ENCODE measurements at regions not wholly inside any gene's neighbourhood (a gene's known extent, or its start where the extent isn't known, plus 50 kb on each side); places are given as distances from the start of the nearest gene placed in this dataset.

DNA sequence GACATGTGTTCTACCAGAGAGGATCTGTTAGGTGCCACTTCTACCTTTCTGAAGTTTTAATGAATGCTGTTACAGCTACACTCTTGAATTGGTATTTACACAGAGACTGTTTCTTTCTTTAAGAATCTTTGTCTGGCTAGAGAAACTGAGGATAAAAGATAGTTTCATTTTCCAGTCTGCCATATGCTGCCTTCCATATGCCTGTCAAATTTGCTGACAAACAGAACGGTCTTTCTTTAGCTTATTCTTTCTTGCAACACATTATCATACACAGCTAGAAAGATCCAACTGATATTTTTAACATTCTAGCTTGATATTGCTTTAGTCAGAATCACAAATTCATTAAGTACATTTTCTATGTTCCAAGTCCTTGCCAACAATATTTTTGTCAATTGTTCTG lies 409.8 kb upstream of the CELF4 start:
- H3K4me3 Mint-ChIP-seq: no peak overlapping the region
- no peak overlapping the region for H3K27ac Mint-ChIP-seq
- H3K4me1 Mint-ChIP-seq: no peaks in the 10 kb centered on the region
- peaks cover 7 to 10% of the 10 kb centered on the region in 2 donors for H3K9me3 Mint-ChIP-seq
- ATAC-seq (replicated peaks) (no peak), DNase-seq (no peak)
- H3K27me3 Mint-ChIP-seq: no peaks in the 10 kb centered on the region
- H3K36me3 Mint-ChIP-seq: no peaks in the 10 kb centered on the region

- DNase-seq: no peak
- H3K27ac Mint-ChIP-seq: no peak overlapping the region
- peaks cover 0 to 5% of the 10 kb centered on the region in 2 donors for H3K9me3 Mint-ChIP-seq
- no peaks in the 10 kb centered on the region for H3K27me3 Mint-ChIP-seq
- no peaks in the 10 kb centered on the region for H3K4me1 Mint-ChIP-seq
- no peak for ATAC-seq (replicated peaks)
- H3K4me3 Mint-ChIP-seq: no peak overlapping the region
- H3K36me3 Mint-ChIP-seq: no peaks in the 10 kb centered on the region
These were observed 401.7 kb upstream of the CELF4 start for GRCh38 chr18:37967261-37967660.

DNA sequence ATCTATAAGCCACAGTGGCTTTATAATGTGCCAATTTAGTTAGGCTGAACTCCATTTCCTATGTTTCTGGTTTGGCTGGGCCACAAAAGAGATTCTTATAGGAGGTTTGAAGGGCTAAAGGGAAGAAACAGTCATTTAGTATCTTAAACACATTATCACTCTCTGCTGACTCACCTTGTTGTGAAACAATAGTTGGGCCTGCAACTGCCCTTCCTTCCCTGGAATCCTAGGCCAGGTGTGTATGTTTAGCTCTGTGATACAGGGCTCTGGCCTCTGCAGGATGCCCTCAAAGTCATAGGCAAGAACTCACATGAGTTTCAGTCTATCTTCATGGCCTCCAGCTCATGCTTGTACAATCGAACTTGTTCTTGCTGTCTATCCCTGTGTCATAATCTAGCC lies 400.0 kb upstream of the CELF4 start:
- ATAC-seq (replicated peaks) (no peak), DNase-seq (no peak)
- H3K4me1 Mint-ChIP-seq: no peaks in the 10 kb centered on the region
- no peaks in the 10 kb centered on the region for H3K27me3 Mint-ChIP-seq
- no peak overlapping the region for H3K4me3 Mint-ChIP-seq
- no peak overlapping the region for H3K27ac Mint-ChIP-seq
- peaks cover 0 to under 1% of the 10 kb centered on the region in 2 donors for H3K36me3 Mint-ChIP-seq
- H3K9me3 Mint-ChIP-seq: peaks cover 6 to 9% of the 10 kb centered on the region in 2 donors

DNA sequence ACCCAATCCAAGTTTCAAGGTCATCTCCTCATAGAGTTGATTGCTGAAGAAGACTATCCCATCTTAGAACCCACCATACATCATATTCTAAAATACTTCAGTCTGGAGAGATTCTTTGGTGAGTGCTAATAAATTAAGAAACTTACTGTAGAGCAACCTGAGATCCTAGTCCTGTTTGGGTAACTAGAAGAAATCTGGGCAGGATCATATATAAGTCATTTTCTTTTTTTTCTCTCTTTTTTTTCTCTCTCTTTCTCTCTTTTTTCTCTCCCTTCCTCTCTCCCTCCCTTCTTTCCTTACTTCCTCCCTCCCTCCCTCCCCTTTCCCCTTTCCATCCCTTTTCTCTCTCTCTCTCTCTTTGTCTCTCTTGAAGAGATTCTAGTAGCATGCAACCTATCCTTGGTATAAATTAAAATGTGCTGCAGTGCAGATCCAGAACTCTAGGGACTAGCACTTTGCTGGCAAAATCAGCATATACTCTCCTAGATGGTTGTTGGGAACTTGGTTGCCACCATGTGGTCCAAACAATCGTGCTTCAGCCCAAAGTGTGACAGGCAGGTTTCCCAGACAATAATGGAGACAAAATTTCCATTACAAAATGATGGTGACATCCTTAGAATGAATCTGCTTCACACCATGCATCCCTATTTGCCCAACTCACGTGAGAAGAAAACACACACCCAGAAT lies 399.4 kb upstream of the CELF4 start:
- H3K4me1 Mint-ChIP-seq: no peaks in the 10 kb centered on the region
- H3K36me3 Mint-ChIP-seq: peaks cover 0 to 1% of the 10 kb centered on the region in 2 donors
- H3K4me3 Mint-ChIP-seq: no peak overlapping the region
- no peaks in the 10 kb centered on the region for H3K27me3 Mint-ChIP-seq
- H3K9me3 Mint-ChIP-seq: peaks cover 10 to 11% of the 10 kb centered on the region in 2 donors
- ATAC-seq (replicated peaks) (no peak), DNase-seq (no peak)
- H3K27ac Mint-ChIP-seq: no peak overlapping the region

DNA sequence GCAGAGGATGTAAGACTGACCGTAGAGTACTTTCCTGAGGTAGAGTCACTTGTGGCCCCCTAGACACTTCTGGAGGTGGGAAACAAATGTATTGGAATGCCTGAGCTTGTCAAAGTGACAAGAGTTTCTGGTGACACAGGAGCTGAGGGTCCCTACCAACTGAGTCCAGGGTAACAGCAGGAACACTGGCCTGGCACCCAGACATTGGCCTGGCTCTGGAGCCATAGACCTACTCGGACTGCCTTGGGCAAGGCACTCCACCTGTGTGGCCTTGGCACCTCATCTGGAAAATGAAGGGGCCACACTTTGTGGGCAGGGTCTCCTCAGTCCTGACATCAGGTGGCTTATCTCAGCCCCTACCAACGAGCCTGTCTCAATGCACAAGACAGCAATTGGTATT lies 398.2 kb upstream of the CELF4 start:
- DNase-seq: no peak
- peaks cover 0 to 1% of the 10 kb centered on the region in 2 donors for H3K36me3 Mint-ChIP-seq
- H3K9me3 Mint-ChIP-seq: peaks cover 10 to 11% of the 10 kb centered on the region in 2 donors

DNA sequence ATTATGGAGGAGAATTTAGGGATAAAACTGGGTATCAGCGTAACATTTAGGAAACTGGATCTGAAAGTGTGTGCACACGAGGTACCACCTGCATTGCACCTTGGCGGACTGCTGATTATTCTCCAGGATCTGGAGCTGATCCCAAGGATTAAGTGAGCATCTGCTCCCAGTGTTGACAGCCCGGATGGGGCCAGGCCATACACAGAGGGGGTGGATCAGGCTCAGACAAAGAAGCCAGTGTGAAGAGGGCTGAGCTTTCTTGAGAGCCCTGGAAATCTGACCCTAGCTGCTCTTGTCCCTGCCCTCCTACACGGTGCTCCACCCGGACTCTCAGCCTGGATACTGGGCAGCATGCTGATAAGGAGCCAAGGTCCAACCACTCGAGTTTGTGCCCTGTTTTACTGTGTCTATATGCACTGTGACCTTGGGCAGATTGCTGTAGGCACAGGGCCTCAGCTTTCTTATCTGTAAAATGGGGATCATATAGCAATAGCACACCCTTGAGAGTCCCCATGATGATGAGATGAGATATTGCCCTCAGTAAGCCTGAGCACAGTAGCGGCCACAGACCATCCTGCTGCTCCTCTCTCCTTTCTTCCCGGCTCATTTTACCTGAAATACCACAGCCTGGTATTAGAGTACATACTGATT lies 396.8 kb upstream of the CELF4 start:
- Mint-ChIP-seq H3K4me3 (no peak overlapping the region), H3K4me1 (no peaks in the 10 kb centered on the region), H3K27me3 (no peaks in the 10 kb centered on the region), H3K9me3 (peaks cover 10 to 16% of the 10 kb centered on the region in 2 donors), H3K36me3 (peaks cover 0 to 1% of the 10 kb centered on the region in 2 donors), H3K27ac (no peak overlapping the region)
- ATAC-seq (replicated peaks) (no peak), DNase-seq (no peak)

More for the DNA sequence above, 398.2 kb upstream of the CELF4 start:
- ATAC-seq (replicated peaks): no peak
- Mint-ChIP-seq H3K27ac (no peak overlapping the region), H3K27me3 (no peaks in the 10 kb centered on the region), H3K4me1 (no peaks in the 10 kb centered on the region), H3K4me3 (no peak overlapping the region)

GRCh38 chr18:37958499-37958898 lies 392.9 kb upstream of the CELF4 start:
- ATAC-seq (replicated peaks) (no peak), DNase-seq (no peak)
- Mint-ChIP-seq H3K9me3 (peaks cover 10 to 16% of the 10 kb centered on the region in 2 donors), H3K27ac (no peak overlapping the region), H3K4me1 (no peaks in the 10 kb centered on the region), H3K27me3 (no peaks in the 10 kb centered on the region), H3K36me3 (peaks cover 0 to 1% of the 10 kb centered on the region in 2 donors), H3K4me3 (no peak overlapping the region)

DNA sequence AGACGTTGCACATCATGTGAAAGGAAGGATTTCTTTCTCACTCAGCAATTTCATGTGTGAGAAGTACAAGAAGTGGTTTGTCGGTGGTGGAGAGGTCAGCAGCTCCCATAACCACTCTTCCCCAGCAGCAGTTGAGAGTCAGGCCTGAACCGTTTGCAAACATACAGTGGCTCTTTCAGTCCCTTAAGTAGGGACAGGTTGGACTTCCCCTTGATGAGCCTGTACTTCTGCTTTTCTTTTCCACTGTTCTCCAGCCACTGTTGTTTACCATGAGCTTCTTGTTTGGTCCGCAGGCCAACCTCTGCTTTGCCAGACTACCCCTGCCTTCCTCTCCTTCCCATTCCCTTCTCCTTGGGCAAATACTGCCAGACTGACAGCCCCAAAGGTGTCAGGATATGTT lies 391.3 kb upstream of the CELF4 start:
- peaks cover 0 to 1% of the 10 kb centered on the region in 2 donors for H3K36me3 Mint-ChIP-seq
- peaks cover 9 to 16% of the 10 kb centered on the region in 2 donors for H3K9me3 Mint-ChIP-seq
- H3K27me3 Mint-ChIP-seq: no peaks in the 10 kb centered on the region
- DNase-seq: no peak
- H3K4me1 Mint-ChIP-seq: no peaks in the 10 kb centered on the region
- peak; percentile 76 to 83 for ATAC-seq (replicated peaks)
- no peak overlapping the region for H3K4me3 Mint-ChIP-seq
- H3K27ac Mint-ChIP-seq: no peak overlapping the region

DNA sequence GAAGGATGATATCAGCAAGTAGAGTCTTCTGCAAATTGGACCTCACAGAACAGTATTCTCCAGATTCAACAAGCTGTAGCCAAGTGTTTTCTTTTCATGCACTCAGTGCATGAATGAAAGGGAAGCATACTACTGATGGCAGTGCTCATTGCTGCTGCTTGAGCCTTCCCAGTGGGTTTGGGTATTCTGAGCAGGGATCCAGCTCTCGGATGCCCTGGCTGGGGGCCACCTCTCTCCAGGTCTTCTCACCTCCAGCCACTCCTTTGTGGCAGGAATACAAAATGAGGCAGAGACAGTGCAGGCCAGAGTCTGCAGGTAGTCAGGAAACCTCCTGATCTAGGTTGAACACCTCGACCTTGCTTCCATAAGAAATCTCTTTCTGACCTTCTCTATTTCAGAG lies 390.4 kb upstream of the CELF4 start:
- Mint-ChIP-seq H3K9me3 (peaks cover 9 to 14% of the 10 kb centered on the region in 2 donors), H3K36me3 (peaks cover 0 to 1% of the 10 kb centered on the region in 2 donors), H3K4me3 (no peak overlapping the region), H3K27ac (no peak overlapping the region), H3K27me3 (no peaks in the 10 kb centered on the region), H3K4me1 (no peaks in the 10 kb centered on the region)
- DNase-seq (no peak), ATAC-seq (replicated peaks) (no peak)

DNA sequence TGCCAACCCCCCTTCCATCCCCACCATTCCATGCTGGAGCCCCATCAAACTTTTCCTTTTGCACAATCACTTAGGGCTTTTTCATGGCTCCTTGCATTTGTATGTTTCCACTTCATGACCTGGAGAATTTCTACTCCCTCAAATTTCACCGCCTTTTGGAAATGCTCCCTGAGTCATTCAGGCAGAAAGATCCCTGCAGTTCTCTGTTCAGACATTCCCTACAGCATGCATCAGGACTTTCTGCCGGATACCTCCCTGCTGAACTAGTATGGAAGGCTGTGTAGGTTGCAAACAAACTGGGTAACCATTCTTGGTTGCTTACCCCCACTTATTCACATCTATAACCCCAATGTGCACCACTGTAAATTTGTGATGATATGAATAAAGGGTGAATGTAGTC lies 389.6 kb upstream of the CELF4 start:
- ATAC-seq (replicated peaks) (no peak), DNase-seq (no peak)
- Mint-ChIP-seq H3K4me3 (no peak overlapping the region), H3K4me1 (no peaks in the 10 kb centered on the region), H3K27ac (no peak overlapping the region), H3K36me3 (no peaks in the 10 kb centered on the region), H3K9me3 (peaks cover 5 to 6% of the 10 kb centered on the region in 2 donors), H3K27me3 (no peaks in the 10 kb centered on the region)

- Mint-ChIP-seq H3K4me1 (no peaks in the 10 kb centered on the region), H3K27ac (no peak overlapping the region), H3K27me3 (no peaks in the 10 kb centered on the region), H3K4me3 (no peak overlapping the region), H3K36me3 (no peaks in the 10 kb centered on the region), H3K9me3 (peaks cover 8 to 12% of the 10 kb centered on the region in 2 donors)
- no peak for DNase-seq
- no peak for ATAC-seq (replicated peaks)
These were observed 388.3 kb upstream of the CELF4 start for GRCh38 chr18:37953876-37954275.

GRCh38 chr18:37948471-37948870 lies 382.9 kb upstream of the CELF4 start:
- Mint-ChIP-seq H3K27ac (no peak overlapping the region), H3K36me3 (no peaks in the 10 kb centered on the region), H3K9me3 (peaks cover 6 to 9% of the 10 kb centered on the region in 2 donors), H3K27me3 (no peaks in the 10 kb centered on the region), H3K4me1 (no peaks in the 10 kb centered on the region), H3K4me3 (no peak overlapping the region)
- ATAC-seq (replicated peaks) (no peak), DNase-seq (no peak)

DNA sequence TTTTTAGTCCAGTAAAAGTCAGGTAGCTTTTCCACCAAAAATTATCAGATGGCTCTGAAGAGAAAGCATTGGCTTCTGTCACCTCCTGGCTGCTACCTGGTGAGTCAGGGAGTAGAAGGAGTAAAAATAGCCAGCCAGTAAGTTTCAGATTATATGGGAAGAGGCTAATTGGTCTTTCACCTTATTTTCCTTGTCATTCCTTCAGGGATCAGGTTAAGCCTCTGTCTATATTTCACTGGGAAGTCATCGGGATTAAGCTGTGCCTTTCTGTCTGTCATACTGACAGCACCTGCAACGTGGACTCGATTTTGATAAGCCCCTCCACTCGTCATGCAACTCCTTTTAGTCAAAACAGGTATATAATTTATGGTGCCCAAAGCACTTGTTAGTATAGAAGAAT lies 380.7 kb upstream of the CELF4 start:
- no peaks in the 10 kb centered on the region for H3K4me1 Mint-ChIP-seq
- no peak overlapping the region for H3K27ac Mint-ChIP-seq
- no peaks in the 10 kb centered on the region for H3K27me3 Mint-ChIP-seq
- ATAC-seq (replicated peaks) (no peak), DNase-seq (no peak)
- H3K4me3 Mint-ChIP-seq: no peak overlapping the region
- peaks cover 4 to 9% of the 10 kb centered on the region in 2 donors for H3K9me3 Mint-ChIP-seq
- H3K36me3 Mint-ChIP-seq: no peaks in the 10 kb centered on the region

DNA sequence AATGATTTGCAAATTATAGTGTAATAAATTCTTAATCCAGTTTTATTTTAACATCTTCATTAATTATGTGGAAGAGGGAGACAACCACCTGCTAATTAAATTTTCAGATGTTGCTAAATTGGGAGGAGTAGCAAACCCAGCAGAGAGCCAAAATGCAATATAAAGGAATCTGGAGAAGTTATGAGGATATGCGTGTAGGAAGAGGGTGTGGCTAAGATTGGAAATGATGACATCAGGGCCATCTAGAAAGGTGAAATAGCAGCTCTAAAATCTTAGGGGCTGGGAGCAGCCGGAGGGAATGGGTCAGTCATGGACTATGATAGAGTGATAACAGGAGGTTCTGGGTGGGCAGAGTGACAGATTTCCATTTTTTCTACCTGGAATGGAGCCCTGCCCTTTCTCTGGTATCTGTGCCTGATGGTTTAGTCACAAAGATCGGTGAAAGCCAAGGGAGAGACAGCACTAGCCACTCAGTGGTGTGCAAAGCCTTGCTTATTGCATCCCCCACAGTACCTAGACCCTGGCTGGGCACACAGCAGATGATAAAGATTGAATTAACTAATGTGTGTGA lies 379.2 kb upstream of the CELF4 start:
- peaks cover 4 to 5% of the 10 kb centered on the region in 2 donors for H3K9me3 Mint-ChIP-seq
- no peaks in the 10 kb centered on the region for H3K4me1 Mint-ChIP-seq
- no peaks in the 10 kb centered on the region for H3K27me3 Mint-ChIP-seq
- no peak overlapping the region for H3K27ac Mint-ChIP-seq
- no peak for DNase-seq
- no peak overlapping the region for H3K4me3 Mint-ChIP-seq
- H3K36me3 Mint-ChIP-seq: no peaks in the 10 kb centered on the region
- no peak for ATAC-seq (replicated peaks)

GRCh38 chr18:37937287-37937686 lies 371.7 kb upstream of the CELF4 start:
- H3K4me1 Mint-ChIP-seq: no peaks in the 10 kb centered on the region
- no peak overlapping the region for H3K27ac Mint-ChIP-seq
- no peaks in the 10 kb centered on the region for H3K36me3 Mint-ChIP-seq
- H3K27me3 Mint-ChIP-seq: no peaks in the 10 kb centered on the region
- DNase-seq: no peak
- H3K9me3 Mint-ChIP-seq: peaks cover 6% of the 10 kb centered on the region in 2 donors
- H3K4me3 Mint-ChIP-seq: no peak overlapping the region
- ATAC-seq (replicated peaks): no peak
